SJCRH30 (cell line): ENCODE measurements at regions not wholly inside any gene's neighbourhood (a gene's known extent, or its start where the extent isn't known, plus 50 kb on each side); places are given as distances from the start of the nearest gene placed in this dataset.

Experiments used
- DNase-seq, 2 experiments: peaks; one replicate each; pipeline ENCODE4 v3.0.0-alpha.2; 2015 to 2020
- H3K27ac ChIP-seq: fragments of 250-450 bp; sonication (Bioruptor Pico); 2 replicates; pipeline ENCODE4 v1.5.1; 2020; ENCODE audit warnings: mild to moderate bottlenecking, moderate library complexity
- H3K27me3 ChIP-seq: fragments of 250-450 bp; sonication (Bioruptor Pico); 2 replicates; pipeline ENCODE4 v1.5.1; 2020; ENCODE audit warnings: mild to moderate bottlenecking, moderate library complexity
- H3K36me3 ChIP-seq: fragments of 250-450 bp; sonication (Bioruptor Pico); 2 replicates; pipeline ENCODE4 v1.5.1; 2020; ENCODE audit warnings: mild to moderate bottlenecking, moderate library complexity
- H3K4me1 ChIP-seq: fragments of 250-450 bp; sonication (Bioruptor Pico); 2 replicates; pipeline ENCODE4 v1.5.1; 2020; ENCODE audit warnings: mild to moderate bottlenecking, moderate library complexity
- H3K4me3 ChIP-seq: fragments of 250-450 bp; sonication (Bioruptor Pico); 2 replicates; pipeline ENCODE4 v1.5.1; 2020; ENCODE audit warnings: mild to moderate bottlenecking, moderate library complexity
- H3K9me3 ChIP-seq: fragments of 250-450 bp; sonication (Bioruptor Pico); replicated peaks from 2 replicates; pipeline ENCODE4 v1.5.1; 2020; ENCODE audit warnings: mild to moderate bottlenecking, moderate library complexity

- DNase-seq: no peak
- Histone ChIP-seq H3K9me3 (no peaks in the 10 kb centered on the region), H3K4me1 (no peaks in the 10 kb centered on the region), H3K4me3 (no peak overlapping the region), H3K27ac (no peak overlapping the region), H3K36me3 (no peaks in the 10 kb centered on the region), H3K27me3 (no peaks in the 10 kb centered on the region)
These were observed 71.3 kb downstream of the RPE65 start for GRCh38 chr1:68378296-68379084.

- Histone ChIP-seq H3K27me3 (no peaks in the 10 kb centered on the region), H3K27ac (no peak overlapping the region), H3K36me3 (no peaks in the 10 kb centered on the region), H3K9me3 (no peaks in the 10 kb centered on the region), H3K4me3 (no peak overlapping the region), H3K4me1 (no peaks in the 10 kb centered on the region)
- no peak for DNase-seq
These were observed 72.7 kb downstream of the RPE65 start for GRCh38 chr1:68377098-68377497.

GRCh38 chr1:68376441-68376840 lies 73.3 kb downstream of the RPE65 start:
- Histone ChIP-seq H3K9me3 (no peaks in the 10 kb centered on the region), H3K4me1 (no peaks in the 10 kb centered on the region), H3K27ac (no peak overlapping the region), H3K36me3 (no peaks in the 10 kb centered on the region), H3K27me3 (no peaks in the 10 kb centered on the region), H3K4me3 (no peak overlapping the region)
- no peak for DNase-seq

- Histone ChIP-seq H3K36me3 (no peaks in the 10 kb centered on the region), H3K4me1 (no peaks in the 10 kb centered on the region), H3K27ac (no peak overlapping the region), H3K27me3 (no peaks in the 10 kb centered on the region), H3K4me3 (no peak overlapping the region), H3K9me3 (no peaks in the 10 kb centered on the region)
- no peak for DNase-seq
These were observed 73.8 kb downstream of the RPE65 start for GRCh38 chr1:68375919-68376318.

- no peaks in the 10 kb centered on the region for H3K36me3 ChIP-seq
- H3K9me3 ChIP-seq: no peaks in the 10 kb centered on the region
- no peak for DNase-seq
- no peaks in the 10 kb centered on the region for H3K27me3 ChIP-seq
- no peak overlapping the region for H3K27ac ChIP-seq
- no peak overlapping the region for H3K4me3 ChIP-seq
- H3K4me1 ChIP-seq: no peaks in the 10 kb centered on the region
These were observed 76.6 kb downstream of the RPE65 start for GRCh38 chr1:68373173-68373572.

GRCh38 chr1:68372487-68372886 lies 77.3 kb downstream of the RPE65 start:
- H3K4me3 ChIP-seq: no peak overlapping the region
- no peaks in the 10 kb centered on the region for H3K9me3 ChIP-seq
- H3K4me1 ChIP-seq: no peaks in the 10 kb centered on the region
- H3K27ac ChIP-seq: no peak overlapping the region
- H3K27me3 ChIP-seq: no peaks in the 10 kb centered on the region
- no peak for DNase-seq
- H3K36me3 ChIP-seq: no peaks in the 10 kb centered on the region

GRCh38 chr1:68370101-68370915 lies 79.4 kb downstream of the RPE65 start:
- no peak overlapping the region for H3K4me3 ChIP-seq
- no peak overlapping the region for H3K27ac ChIP-seq
- no peaks in the 10 kb centered on the region for H3K9me3 ChIP-seq
- no peaks in the 10 kb centered on the region for H3K4me1 ChIP-seq
- no peaks in the 10 kb centered on the region for H3K36me3 ChIP-seq
- no peaks in the 10 kb centered on the region for H3K27me3 ChIP-seq
- no peak for DNase-seq

- H3K27ac ChIP-seq: no peak overlapping the region
- DNase-seq: no peak
- no peaks in the 10 kb centered on the region for H3K4me1 ChIP-seq
- H3K27me3 ChIP-seq: no peaks in the 10 kb centered on the region
- H3K9me3 ChIP-seq: no peaks in the 10 kb centered on the region
- H3K4me3 ChIP-seq: no peak overlapping the region
- H3K36me3 ChIP-seq: no peaks in the 10 kb centered on the region
These were observed 83.2 kb downstream of the RPE65 start for GRCh38 chr1:68366572-68366971.

- no peaks in the 10 kb centered on the region for H3K27me3 ChIP-seq
- H3K4me3 ChIP-seq: no peak overlapping the region
- no peak overlapping the region for H3K27ac ChIP-seq
- no peaks in the 10 kb centered on the region for H3K36me3 ChIP-seq
- no peaks in the 10 kb centered on the region for H3K4me1 ChIP-seq
- H3K9me3 ChIP-seq: no peaks in the 10 kb centered on the region
- DNase-seq: no peak
These were observed 83.9 kb downstream of the RPE65 start for GRCh38 chr1:68365709-68366382.

GRCh38 chr1:68363339-68363738 lies 86.4 kb downstream of the RPE65 start:
- no peaks in the 10 kb centered on the region for H3K4me1 ChIP-seq
- DNase-seq: no peak
- H3K9me3 ChIP-seq: no peaks in the 10 kb centered on the region
- H3K36me3 ChIP-seq: no peaks in the 10 kb centered on the region
- no peak overlapping the region for H3K27ac ChIP-seq
- no peaks in the 10 kb centered on the region; the same call in 1 of the 2 replicates for H3K27me3 ChIP-seq
- H3K4me3 ChIP-seq: no peak overlapping the region

GRCh38 chr1:68361346-68361910 lies 88.3 kb downstream of the RPE65 start:
- no peak overlapping the region for H3K4me3 ChIP-seq
- no peaks in the 10 kb centered on the region for H3K9me3 ChIP-seq
- no peaks in the 10 kb centered on the region for H3K36me3 ChIP-seq
- H3K27me3 ChIP-seq: no peaks in the 10 kb centered on the region; the same call in 1 of the 2 replicates
- DNase-seq: no peak
- H3K4me1 ChIP-seq: no peaks in the 10 kb centered on the region
- H3K27ac ChIP-seq: no peak overlapping the region

- Histone ChIP-seq H3K36me3 (no peaks in the 10 kb centered on the region), H3K27ac (no peak overlapping the region), H3K9me3 (no peaks in the 10 kb centered on the region), H3K27me3 (no peaks in the 10 kb centered on the region; the same call in 1 of the 2 replicates), H3K4me3 (no peak overlapping the region), H3K4me1 (no peaks in the 10 kb centered on the region)
- DNase-seq: no peak
These were observed 90.7 kb downstream of the RPE65 start for GRCh38 chr1:68359045-68359444.

- DNase-seq: no peak
- Histone ChIP-seq H3K36me3 (no peaks in the 10 kb centered on the region), H3K27ac (no peak overlapping the region), H3K4me3 (no peak overlapping the region), H3K4me1 (no peaks in the 10 kb centered on the region), H3K9me3 (no peaks in the 10 kb centered on the region), H3K27me3 (no peaks in the 10 kb centered on the region; the same call in 1 of the 2 replicates)
These were observed 91.3 kb downstream of the RPE65 start for GRCh38 chr1:68358439-68358838.

- Histone ChIP-seq H3K36me3 (no peaks in the 10 kb centered on the region), H3K27ac (no peak overlapping the region), H3K4me1 (no peaks in the 10 kb centered on the region), H3K27me3 (peaks cover 3% of the 10 kb centered on the region; the same call in 1 of the 2 replicates), H3K9me3 (no peaks in the 10 kb centered on the region), H3K4me3 (no peak overlapping the region)
- no peak for DNase-seq
These were observed 94.1 kb downstream of the RPE65 start for GRCh38 chr1:68355614-68356013.

GRCh38 chr1:68352202-68352601 lies 97.6 kb downstream of the RPE65 start:
- Histone ChIP-seq H3K27ac (no peak overlapping the region), H3K27me3 (0 out of 2 replicates have a peak, but pooled peaks cover 3% of the 10 kb centered on the region), H3K4me1 (no peaks in the 10 kb centered on the region), H3K9me3 (no peaks in the 10 kb centered on the region), H3K4me3 (no peak overlapping the region), H3K36me3 (no peaks in the 10 kb centered on the region)
- DNase-seq: no peak
